HEK293T (cell line): ENCODE measurements at regions not wholly inside any gene's neighbourhood (a gene's known extent, or its start where the extent isn't known, plus 50 kb on each side); places are given as distances from the start of the nearest gene placed in this dataset.

Experiments
- FOXM1 ChIP-seq: fragments of 450-650 bp; IDR thresholded peaks from 2 replicates; pipeline ENCODE4 v1.6.1; 2017; ENCODE audit warnings: mild to moderate bottlenecking, borderline replicate concordance
- HDGF ChIP-seq: fragments of 450-650 bp; IDR thresholded peaks from 2 replicates; pipeline ENCODE4 v1.6.1; 2017; ENCODE audit warnings: antibody characterized with exemption, borderline replicate concordance

GRCh38 chr2:33704406-33704855 lies 105.3 kb upstream of the FAM98A start:
- TF ChIP-seq FOXM1 (no peak), HDGF (no peak)
